H9 (cell line): ENCODE measurements at regions not wholly inside any gene's neighbourhood (a gene's known extent, or its start where the extent isn't known, plus 50 kb on each side); places are given as distances from the start of the nearest gene placed in this dataset.

ENCODE experiments used
- DNase-seq: peaks from one replicate; pipeline ENCODE4 v3.0.0-alpha.2; 2017
- H2AFZ ChIP-seq: one replicate; pipeline ENCODE4 v1.6.1; 2013; ENCODE audit warnings: mild to moderate bottlenecking, low read length, control low read depth, moderate library complexity
- H2AK5ac ChIP-seq: 2 replicates; pipeline ENCODE4 v1.6.1; 2013; ENCODE audit warnings: low read length, control low read depth, mixed read lengths; ENCODE audit not compliant: insufficient read length
- H2BK120ac ChIP-seq: one replicate; pipeline ENCODE4 v1.6.1; 2013; ENCODE audit warnings: low read depth, mild to moderate bottlenecking, low read length, control low read depth, inconsistent platforms; ENCODE audit not compliant: poor library complexity, severe bottlenecking
- H2BK12ac ChIP-seq: 2 replicates; pipeline ENCODE4 v1.6.1; 2013; ENCODE audit warnings: low read length, control low read depth, mixed read lengths, low read depth; ENCODE audit not compliant: insufficient read length
- H2BK15ac ChIP-seq: 2 replicates; pipeline ENCODE4 v1.6.1; 2013; ENCODE audit warnings: low read depth, low read length, control low read depth
- H2BK20ac ChIP-seq: one replicate; pipeline ENCODE4 v1.6.1; 2013; ENCODE audit warnings: low read depth, mild to moderate bottlenecking, low read length, control low read depth, inconsistent platforms; ENCODE audit not compliant: poor library complexity, severe bottlenecking
- H2BK5ac ChIP-seq: 2 replicates; pipeline ENCODE4 v1.6.1; 2013; ENCODE audit warnings: low read length, control low read depth, mixed read lengths; ENCODE audit not compliant: insufficient read length
- H3K14ac ChIP-seq: 2 replicates; pipeline ENCODE4 v1.6.1; 2013; ENCODE audit warnings: low read length, control low read depth; ENCODE audit not compliant: insufficient read depth
- H3K18ac ChIP-seq: 2 replicates; pipeline ENCODE4 v1.6.1; 2013; ENCODE audit warnings: low read depth, mild to moderate bottlenecking, mixed read lengths, low read length, control low read depth; ENCODE audit not compliant: insufficient read length
- H3K23ac ChIP-seq: 2 replicates; pipeline ENCODE4 v1.6.1; 2013; ENCODE audit warnings: low read length, control low read depth, mixed read lengths, low read depth; ENCODE audit not compliant: insufficient read length
- H3K23me2 ChIP-seq: 2 replicates; pipeline ENCODE4 v1.6.1; 2013; ENCODE audit warnings: low read depth, mild to moderate bottlenecking, mixed read lengths, low read length, control low read depth; ENCODE audit not compliant: insufficient read length, poor library complexity, severe bottlenecking
- H3K27ac ChIP-seq: 2 replicates; pipeline ENCODE4 v1.5.1; 2013; ENCODE audit warnings: low read length, control low read depth, mixed read lengths, low read depth; ENCODE audit not compliant: insufficient read length
- H3K27me3 ChIP-seq: 2 replicates; pipeline ENCODE4 v1.6.1; 2013; ENCODE audit warnings: low read length, control low read depth, inconsistent platforms; ENCODE audit not compliant: insufficient read depth
- H3K4ac ChIP-seq: 2 replicates; pipeline ENCODE4 v1.6.1; 2013; ENCODE audit warnings: low read depth, mild to moderate bottlenecking, control low read depth, inconsistent platforms, low read length, moderate library complexity
- H3K4me1 ChIP-seq: 2 replicates; pipeline ENCODE4 v1.6.1; 2013; ENCODE audit warnings: low read length, control low read depth, inconsistent platforms; ENCODE audit not compliant: insufficient read depth
- H3K4me2 ChIP-seq: 2 replicates; pipeline ENCODE4 v1.6.1; 2013; ENCODE audit warnings: low read length, control low read depth, mixed read lengths; ENCODE audit not compliant: insufficient read length, insufficient read depth
- H3K56ac ChIP-seq: 2 replicates; pipeline ENCODE4 v1.6.1; 2013; ENCODE audit warnings: low read depth, mild to moderate bottlenecking, mixed read lengths, low read length, control low read depth; ENCODE audit not compliant: insufficient read length
- H3K79me1 ChIP-seq: 2 replicates; pipeline ENCODE4 v1.6.1; 2013; ENCODE audit warnings: low read depth, mild to moderate bottlenecking, moderate library complexity, low read length, control low read depth, inconsistent platforms; ENCODE audit not compliant: insufficient read depth, poor library complexity, severe bottlenecking
- H3K79me2 ChIP-seq: 2 replicates; pipeline ENCODE4 v1.6.1; 2013; ENCODE audit warnings: low read length, control low read depth, inconsistent platforms; ENCODE audit not compliant: insufficient read depth
- H3K9ac ChIP-seq: 2 replicates; pipeline ENCODE4 v1.6.1; 2013; ENCODE audit warnings: low read length, control low read depth, mixed read lengths; ENCODE audit not compliant: insufficient read length; ENCODE audit errors: extremely low read depth
- H3K9me3 ChIP-seq: one replicate; pipeline ENCODE4 v1.6.1; 2013; ENCODE audit warnings: low read depth, low read length, inconsistent platforms; ENCODE audit not compliant: control insufficient read depth
- H3T11ph ChIP-seq: one replicate; pipeline ENCODE4 v1.6.1; 2013; ENCODE audit warnings: mild to moderate bottlenecking, low read length, control low read depth, inconsistent platforms
- H4K20me1 ChIP-seq: one replicate; pipeline ENCODE4 v1.6.1; 2013; ENCODE audit not compliant: control insufficient read depth, insufficient read length, insufficient read depth
- H4K5ac ChIP-seq: 2 replicates; pipeline ENCODE4 v1.6.1; 2013; ENCODE audit warnings: low read depth, mild to moderate bottlenecking, mixed read lengths, low read length, control low read depth; ENCODE audit not compliant: insufficient read length
- H4K8ac ChIP-seq: replicated peaks from 2 replicates; pipeline ENCODE4 v1.6.1; 2013; ENCODE audit warnings: low read length, control low read depth, mixed read lengths, low read depth; ENCODE audit not compliant: insufficient read length
- H4K91ac ChIP-seq: 2 replicates; pipeline ENCODE4 v1.6.1; 2013; ENCODE audit warnings: low read depth, mild to moderate bottlenecking, moderate library complexity, mixed read lengths, low read length, control low read depth; ENCODE audit not compliant: insufficient read length
- H3K27ac Mint-ChIP-seq, 3 experiments: 2 replicates in 2 of 3; 3 replicates in 1 of 3; pipeline ENCODE4 v1.8.0; 2020 to 2021; ENCODE audit warnings: mixed read lengths in 3 of 3, mild to moderate bottlenecking in 1 of 3, moderate library complexity in 1 of 3
- H3K27me3 Mint-ChIP-seq: 2 replicates; pipeline ENCODE4 v1.8.0; 2021; ENCODE audit warnings: low read depth, mild to moderate bottlenecking, moderate library complexity, mixed read lengths
- H3K36me3 Mint-ChIP-seq, 3 experiments: 2 replicates in 2 of 3; 3 replicates in 1 of 3; pipeline ENCODE4 v1.8.0; 2020 to 2021; ENCODE audit warnings: low read depth in 3 of 3, mixed read lengths in 3 of 3; ENCODE audit not compliant: insufficient read depth in 1 of 3
- H3K4me1 Mint-ChIP-seq, 2 experiments: 2 replicates each; pipeline ENCODE4 v1.8.0; 2020; ENCODE audit warnings: mixed read lengths in 2 of 2
- H3K4me3 Mint-ChIP-seq, 2 experiments: 2 replicates in 1 of 2; 3 replicates in 1 of 2; pipeline ENCODE4 v1.8.0; 2020 to 2021; ENCODE audit warnings: mild to moderate bottlenecking in 2 of 2, mixed read lengths in 2 of 2, moderate library complexity in 1 of 2
- H3K9me3 Mint-ChIP-seq, 2 experiments: 2 replicates in 1 of 2; 3 replicates in 1 of 2; pipeline ENCODE4 v1.8.0; 2020; ENCODE audit warnings: mild to moderate bottlenecking in 2 of 2, mixed read lengths in 2 of 2, moderate library complexity in 1 of 2
- WGBS: extraction: QIAGEN DNeasy Blood & Tissue Kit; methylation state at CpG from one replicate; pipeline ENCODE4 v1.1.7; 2013; ENCODE audit warnings: missing lambda C conversion rate, low lambda C conversion rate, mixed read lengths; ENCODE audit not compliant: insufficient read length; ENCODE audit errors: extremely low coverage; 5-methylcytosine and 5-hydroxymethylcytosine counted together
- TF ChIP-seq, protein P1 (sequence below): fragments of 200-600 bp; sonication (generic); conservative IDR thresholded peaks from 3 replicates; pipeline ENCODE4 v1.8.0; 2021; ENCODE audit warnings: antibody characterized with exemption, mild to moderate bottlenecking

DNA sequence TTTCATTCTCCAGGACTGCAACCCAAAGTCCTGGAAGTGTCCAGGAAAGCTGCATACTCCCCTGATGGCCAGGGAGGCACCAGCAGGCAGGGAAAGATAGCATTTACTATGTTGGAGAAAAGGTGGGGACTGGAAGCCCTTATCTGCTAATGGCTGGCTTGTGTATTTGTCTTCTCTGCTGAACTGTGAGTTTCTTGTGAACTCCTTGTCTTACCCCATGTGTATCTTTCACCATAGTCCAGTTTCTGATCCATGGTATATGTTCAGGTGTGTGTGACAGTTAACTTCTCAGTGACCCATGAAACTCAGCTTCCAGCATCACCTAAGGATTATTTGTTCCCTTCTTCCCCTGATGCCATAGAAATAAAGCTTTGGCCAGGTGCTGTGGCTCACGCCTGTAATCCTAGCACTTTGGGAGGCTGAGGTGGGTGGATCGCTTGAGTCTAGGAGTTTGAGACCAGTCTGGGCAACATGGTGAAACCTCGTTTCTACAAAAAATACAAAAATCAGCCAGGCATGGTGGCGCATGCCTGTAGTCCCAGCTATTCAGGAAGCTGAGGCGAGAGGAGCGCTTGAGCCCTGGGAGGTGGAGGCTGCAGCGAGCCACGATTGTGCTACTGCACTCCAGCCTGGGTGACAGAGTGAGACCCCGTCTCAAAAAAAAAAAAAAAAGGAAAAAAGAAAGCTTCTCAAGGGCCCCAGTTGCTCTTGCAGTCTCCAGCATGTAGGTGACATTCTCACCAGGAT is 112.8 kb upstream of the MAP4K3 start:
- Histone ChIP-seq H3K4ac (no peak overlapping the region), H4K91ac (no peak overlapping the region), H3T11ph (no peak overlapping the region), H4K8ac (no peak overlapping the region), H3K9ac (no peak overlapping the region), H4K20me1 (no peaks in the 10 kb centered on the region), H3K9me3 (no peaks in the 10 kb centered on the region), H2BK20ac (no peak overlapping the region), H2AFZ (no peak overlapping the region), H3K79me1 (no peaks in the 10 kb centered on the region), H2BK12ac (no peak overlapping the region), H3K27me3 (no peaks in the 10 kb centered on the region), H4K5ac (no peak overlapping the region), H3K56ac (no peak overlapping the region), H3K4me2 (no peak overlapping the region), H3K23me2 (no peaks in the 10 kb centered on the region), H2BK5ac (no peak overlapping the region), H3K4me1 (no peaks in the 10 kb centered on the region; the same call in 1 of the 2 replicates), H2BK120ac (no peak overlapping the region), H2BK15ac (no peak overlapping the region), H2AK5ac (no peak overlapping the region), H3K14ac (no peak overlapping the region), H3K79me2 (no peaks in the 10 kb centered on the region), H3K18ac (no peak overlapping the region), H3K23ac (no peak overlapping the region), H3K27ac (no peak overlapping the region)
- Mint-ChIP-seq H3K27ac (peak overlapping the region in 1 of 3 experiments; percentile 37; a peak in 2 of 7 replicates), H3K27me3 (no peaks in the 10 kb centered on the region), H3K9me3 (peaks cover 0 to 3% of the 10 kb centered on the region in 2 experiments; a peak in 1 of 5 replicates), H3K4me1 (peaks cover 3 to 5% of the 10 kb centered on the region in 2 experiments; a peak in 3 of 4 replicates), H3K4me3 (no peak overlapping the region), H3K36me3 (no peaks in the 10 kb centered on the region; a peak in 1 of 7 replicates)
- WGBS, result no CpG with 5 or more reads among the region's 9 CpGs
- TF ChIP-seq, protein P1, sequence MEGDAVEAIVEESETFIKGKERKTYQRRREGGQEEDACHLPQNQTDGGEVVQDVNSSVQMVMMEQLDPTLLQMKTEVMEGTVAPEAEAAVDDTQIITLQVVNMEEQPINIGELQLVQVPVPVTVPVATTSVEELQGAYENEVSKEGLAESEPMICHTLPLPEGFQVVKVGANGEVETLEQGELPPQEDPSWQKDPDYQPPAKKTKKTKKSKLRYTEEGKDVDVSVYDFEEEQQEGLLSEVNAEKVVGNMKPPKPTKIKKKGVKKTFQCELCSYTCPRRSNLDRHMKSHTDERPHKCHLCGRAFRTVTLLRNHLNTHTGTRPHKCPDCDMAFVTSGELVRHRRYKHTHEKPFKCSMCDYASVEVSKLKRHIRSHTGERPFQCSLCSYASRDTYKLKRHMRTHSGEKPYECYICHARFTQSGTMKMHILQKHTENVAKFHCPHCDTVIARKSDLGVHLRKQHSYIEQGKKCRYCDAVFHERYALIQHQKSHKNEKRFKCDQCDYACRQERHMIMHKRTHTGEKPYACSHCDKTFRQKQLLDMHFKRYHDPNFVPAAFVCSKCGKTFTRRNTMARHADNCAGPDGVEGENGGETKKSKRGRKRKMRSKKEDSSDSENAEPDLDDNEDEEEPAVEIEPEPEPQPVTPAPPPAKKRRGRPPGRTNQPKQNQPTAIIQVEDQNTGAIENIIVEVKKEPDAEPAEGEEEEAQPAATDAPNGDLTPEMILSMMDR, result no peak; the same call in 2 of the 3 replicates
- no peak for DNase-seq
